Osteoblast (primary cell): ENCODE measurements at regions not wholly inside any gene's neighbourhood (a gene's known extent, or its start where the extent isn't known, plus 50 kb on each side); places are given as distances from the start of the nearest gene placed in this dataset.

Experiments used
- DNase-seq: peaks from one replicate; pipeline ENCODE4 v3.0.0; 2011; ENCODE audit warnings: low spot score, mixed read lengths; ENCODE audit not compliant: insufficient read length; ENCODE audit errors: missing footprints
- H2AFZ ChIP-seq: 2 replicates; pipeline ENCODE4 v1.6.0; 2011; ENCODE audit warnings: mild to moderate bottlenecking, low read length
- H3K27ac ChIP-seq: 2 replicates; pipeline ENCODE4 v1.5.1; 2011; ENCODE audit warnings: mild to moderate bottlenecking, low read depth, low read length, moderate library complexity
- H3K27me3 ChIP-seq: 2 replicates; pipeline ENCODE4 v1.6.0; 2012; ENCODE audit warnings: mild to moderate bottlenecking, control low read depth, inconsistent platforms, low read length, moderate library complexity; ENCODE audit not compliant: insufficient read depth
- H3K36me3 ChIP-seq: 2 replicates; pipeline ENCODE4 v1.5.1; 2011; ENCODE audit warnings: mild to moderate bottlenecking, low read length, control low read depth, moderate library complexity; ENCODE audit not compliant: insufficient read depth
- H3K4me1 ChIP-seq: 2 replicates; pipeline ENCODE4 v1.5.1; 2011; ENCODE audit warnings: mild to moderate bottlenecking, low read length, control low read depth, moderate library complexity; ENCODE audit not compliant: insufficient read depth
- H3K4me2 ChIP-seq: 2 replicates; pipeline ENCODE4 v1.6.0; 2011; ENCODE audit warnings: mild to moderate bottlenecking, low read length; ENCODE audit not compliant: insufficient read depth
- H3K4me3 ChIP-seq: fragments of 200-600 bp; sonication (generic); 3 replicates; pipeline ENCODE4 v1.5.1; 2012; ENCODE audit warnings: mild to moderate bottlenecking, low read length, inconsistent platforms; ENCODE audit not compliant: insufficient read depth
- H3K79me2 ChIP-seq: 2 replicates; pipeline ENCODE4 v1.6.0; 2012; ENCODE audit warnings: mild to moderate bottlenecking, low read length, control low read depth, inconsistent platforms; ENCODE audit not compliant: insufficient read depth
- H3K9me3 ChIP-seq: 2 replicates; pipeline ENCODE4 v1.5.1; 2011; ENCODE audit warnings: low read depth, low read length, control low read depth
- H4K20me1 ChIP-seq: 2 replicates; pipeline ENCODE4 v1.6.0; 2012; ENCODE audit warnings: mild to moderate bottlenecking, low read length, control low read depth; ENCODE audit not compliant: insufficient read depth
- CTCF ChIP-seq: IDR thresholded peaks from 2 replicates; pipeline ENCODE4 v1.5.1; 2011; ENCODE audit warnings: mild to moderate bottlenecking, low read depth, low read length, moderate library complexity; ENCODE audit errors: extremely low read depth

- Histone ChIP-seq H2AFZ (no peak overlapping the region), H3K9me3 (no peaks in the 10 kb centered on the region), H3K27ac (no peak overlapping the region), H4K20me1 (no peaks in the 10 kb centered on the region), H3K4me1 (peaks cover 16% of the 10 kb centered on the region), H3K4me2 (no peak overlapping the region), H3K27me3 (no peaks in the 10 kb centered on the region), H3K4me3 (no peak overlapping the region), H3K36me3 (no peaks in the 10 kb centered on the region), H3K79me2 (no peaks in the 10 kb centered on the region)
- DNase-seq, result no peak
- TF ChIP-seq CTCF, result no peak
These were observed 71.4 kb upstream of the SPOPL start for GRCh38 chr2:138430181-138430580.

- Histone ChIP-seq H3K79me2 (no peaks in the 10 kb centered on the region), H3K27me3 (no peaks in the 10 kb centered on the region), H3K9me3 (no peaks in the 10 kb centered on the region), H2AFZ (no peak overlapping the region), H3K4me3 (no peak overlapping the region), H3K4me2 (no peak overlapping the region), H3K27ac (peak overlapping the region; percentile 17), H3K36me3 (no peaks in the 10 kb centered on the region), H3K4me1 (peaks cover 16% of the 10 kb centered on the region), H4K20me1 (no peaks in the 10 kb centered on the region)
- no peak for DNase-seq
- TF ChIP-seq CTCF, result no peak
These were observed 68.6 kb upstream of the SPOPL start for GRCh38 chr2:138432971-138433370.

GRCh38 chr2:138433995-138434951 lies 67.3 kb upstream of the SPOPL start:
- DNase-seq, result no peak
- no peak for TF ChIP-seq CTCF

GRCh38 chr2:138435701-138436100 lies 65.9 kb upstream of the SPOPL start:
- Histone ChIP-seq H3K4me1 (peaks cover 16% of the 10 kb centered on the region), H3K4me3 (no peak overlapping the region), H3K27ac (no peak overlapping the region), H3K9me3 (no peaks in the 10 kb centered on the region), H2AFZ (no peak overlapping the region), H3K36me3 (no peaks in the 10 kb centered on the region), H4K20me1 (no peaks in the 10 kb centered on the region), H3K4me2 (no peak overlapping the region), H3K27me3 (no peaks in the 10 kb centered on the region), H3K79me2 (no peaks in the 10 kb centered on the region)
- DNase-seq, result no peak
- TF ChIP-seq CTCF, result no peak

More at GRCh38 chr2:138433995-138434951, 67.3 kb upstream of the SPOPL start:
- no peak overlapping the region for H3K27ac ChIP-seq
- no peak overlapping the region for H3K4me3 ChIP-seq
- no peak overlapping the region for H2AFZ ChIP-seq
- no peaks in the 10 kb centered on the region for H3K36me3 ChIP-seq
- peaks cover 16% of the 10 kb centered on the region for H3K4me1 ChIP-seq
- no peaks in the 10 kb centered on the region for H3K27me3 ChIP-seq
- no peaks in the 10 kb centered on the region for H3K9me3 ChIP-seq
- H4K20me1 ChIP-seq, result no peaks in the 10 kb centered on the region
- H3K79me2 ChIP-seq, result no peaks in the 10 kb centered on the region
- no peak overlapping the region for H3K4me2 ChIP-seq
